Skeletal muscle satellite cell (primary cell): ENCODE measurements at regions not wholly inside any gene's neighbourhood (a gene's known extent, or its start where the extent isn't known, plus 50 kb on each side); places are given as distances from the start of the nearest gene placed in this dataset.

Source experiments
- H3K27me3 ChIP-seq: 2 replicates; pipeline ENCODE4 v1.7.0; 2013; ENCODE audit warnings: low read length; ENCODE audit not compliant: control insufficient read depth, insufficient read depth
- H3K36me3 ChIP-seq: 2 replicates; pipeline ENCODE4 v1.7.0; 2013; ENCODE audit warnings: mild to moderate bottlenecking, control low read depth, low read length; ENCODE audit not compliant: insufficient read depth
- H3K4me1 ChIP-seq: 2 replicates; pipeline ENCODE4 v1.7.0; 2013; ENCODE audit warnings: low read length; ENCODE audit not compliant: control insufficient read depth, insufficient read depth
- H3K4me2 ChIP-seq: 2 replicates; pipeline ENCODE4 v1.7.0; 2013; ENCODE audit warnings: mild to moderate bottlenecking, low read length
- H3K4me3 ChIP-seq: 2 replicates; pipeline ENCODE4 v1.7.0; 2013; ENCODE audit warnings: low read length
- H3K9ac ChIP-seq: 2 replicates; pipeline ENCODE4 v1.7.0; 2013; ENCODE audit warnings: mild to moderate bottlenecking, low read depth, low read length, moderate library complexity
- H3K9me3 ChIP-seq: replicated peaks from 2 replicates; pipeline ENCODE4 v1.7.0; 2013; ENCODE audit warnings: mild to moderate bottlenecking, control low read depth, low read length

DNA sequence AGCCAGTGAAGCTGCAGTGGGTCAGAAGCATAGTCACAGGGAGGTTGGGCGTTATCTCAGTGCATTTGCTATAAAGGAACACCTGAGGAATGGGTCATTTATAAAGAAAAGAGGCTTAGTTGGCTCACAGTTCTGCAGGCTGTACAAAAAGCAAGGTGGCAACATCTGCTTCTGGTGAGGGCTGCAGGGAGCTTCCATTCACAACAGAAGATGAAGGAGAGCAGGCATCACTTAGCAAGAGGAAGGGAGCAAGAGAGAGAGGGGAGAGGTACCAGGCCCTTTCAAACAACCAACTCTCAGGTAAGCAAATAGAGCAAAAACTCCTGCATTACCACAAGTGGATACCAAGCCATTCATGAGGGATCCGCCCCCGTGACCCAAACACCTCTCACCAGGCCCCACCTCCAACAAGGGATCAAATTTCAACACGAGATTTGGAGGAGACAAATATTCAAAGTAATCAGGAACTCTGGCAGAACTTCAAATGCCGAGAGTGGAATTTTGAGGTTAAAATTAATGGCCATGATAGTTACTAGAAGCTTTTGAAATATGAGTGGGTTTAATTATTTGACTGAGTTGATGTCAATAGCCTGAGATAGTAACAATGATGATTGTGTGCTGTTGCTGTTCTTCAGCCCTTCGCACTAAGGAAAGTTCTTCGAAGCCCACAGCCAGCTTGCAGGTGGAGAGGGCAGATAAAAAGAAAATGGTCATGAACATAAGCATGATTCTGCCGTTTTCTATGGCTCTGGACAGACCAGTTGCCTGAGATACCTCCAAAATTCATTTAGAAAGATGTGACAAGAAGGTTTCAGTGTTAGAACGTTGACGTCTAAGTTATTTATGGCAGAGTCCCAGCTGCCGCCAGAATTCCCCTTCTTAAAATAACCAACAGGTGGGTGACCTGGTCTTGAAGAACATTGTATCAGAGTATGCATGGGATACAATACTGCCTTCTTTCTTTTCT is 55.3 kb upstream of the ADTRP start:
- no peaks in the 10 kb centered on the region for H3K9me3 ChIP-seq
- no peak overlapping the region for H3K4me3 ChIP-seq
- no peak overlapping the region for H3K9ac ChIP-seq
- no peak overlapping the region for H3K4me2 ChIP-seq
- no peaks in the 10 kb centered on the region for H3K27me3 ChIP-seq
- H3K36me3 ChIP-seq, result no peaks in the 10 kb centered on the region
- H3K4me1 ChIP-seq, result no peaks in the 10 kb centered on the region

- H3K4me3 ChIP-seq, result no peak overlapping the region
Observed at GRCh38 chr6:11831653-11832052, 53.0 kb upstream of the ADTRP start.

DNA sequence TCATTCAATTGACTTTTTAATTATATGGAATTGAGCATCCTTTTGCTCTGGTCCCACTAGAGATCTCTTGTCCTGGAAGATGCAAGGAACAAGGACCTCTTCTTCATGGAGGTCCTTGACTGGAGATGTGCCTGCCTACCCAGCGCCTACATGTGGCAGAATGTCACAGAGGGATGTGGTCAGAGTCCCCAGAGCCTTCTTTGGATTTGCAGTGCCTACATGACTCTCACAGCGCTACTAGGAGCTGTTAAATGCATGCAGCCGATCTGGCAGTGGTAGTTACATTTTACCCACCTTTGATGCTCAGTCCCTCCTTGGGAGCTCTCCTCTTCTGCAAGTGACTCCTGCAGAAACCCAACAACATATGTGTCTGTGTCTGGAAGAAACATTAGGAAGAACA is 51.9 kb upstream of the ADTRP start:
- no peaks in the 10 kb centered on the region for H3K36me3 ChIP-seq

More at GRCh38 chr6:11831653-11832052, 53.0 kb upstream of the ADTRP start:
- no peaks in the 10 kb centered on the region for H3K36me3 ChIP-seq
- H3K27me3 ChIP-seq, result no peaks in the 10 kb centered on the region
- no peaks in the 10 kb centered on the region for H3K4me1 ChIP-seq
- no peak overlapping the region for H3K4me2 ChIP-seq
- no peaks in the 10 kb centered on the region for H3K9me3 ChIP-seq
- no peak overlapping the region for H3K9ac ChIP-seq

DNA sequence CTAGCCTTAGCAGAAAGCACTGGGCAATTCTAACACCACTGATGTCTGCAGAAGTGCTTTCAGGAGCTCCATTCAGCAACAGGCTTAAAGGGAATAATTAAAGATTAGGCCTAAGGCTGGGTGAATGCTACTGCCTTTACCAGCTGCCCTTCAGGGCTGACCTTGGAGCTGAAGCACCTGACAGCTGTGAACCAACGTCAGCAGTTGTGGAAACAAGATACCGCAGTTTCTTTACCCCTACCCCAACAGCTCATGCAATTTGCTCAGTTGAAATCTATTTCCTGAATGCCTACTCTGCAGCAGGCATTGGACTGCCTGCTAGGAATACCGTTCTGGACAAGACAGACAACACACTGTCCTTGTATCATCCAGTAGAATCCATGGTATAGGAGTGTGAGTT is 51.5 kb upstream of the ADTRP start:
- Histone ChIP-seq H3K9me3 (no peaks in the 10 kb centered on the region), H3K27me3 (no peaks in the 10 kb centered on the region), H3K4me3 (no peak overlapping the region), H3K9ac (no peak overlapping the region), H3K36me3 (no peaks in the 10 kb centered on the region), H3K4me1 (no peaks in the 10 kb centered on the region), H3K4me2 (no peak overlapping the region)

More for the DNA sequence above, 51.9 kb upstream of the ADTRP start:
- Histone ChIP-seq H3K4me1 (no peaks in the 10 kb centered on the region), H3K9me3 (no peaks in the 10 kb centered on the region), H3K27me3 (no peaks in the 10 kb centered on the region), H3K9ac (no peak overlapping the region), H3K4me2 (no peak overlapping the region), H3K4me3 (no peak overlapping the region)

DNA sequence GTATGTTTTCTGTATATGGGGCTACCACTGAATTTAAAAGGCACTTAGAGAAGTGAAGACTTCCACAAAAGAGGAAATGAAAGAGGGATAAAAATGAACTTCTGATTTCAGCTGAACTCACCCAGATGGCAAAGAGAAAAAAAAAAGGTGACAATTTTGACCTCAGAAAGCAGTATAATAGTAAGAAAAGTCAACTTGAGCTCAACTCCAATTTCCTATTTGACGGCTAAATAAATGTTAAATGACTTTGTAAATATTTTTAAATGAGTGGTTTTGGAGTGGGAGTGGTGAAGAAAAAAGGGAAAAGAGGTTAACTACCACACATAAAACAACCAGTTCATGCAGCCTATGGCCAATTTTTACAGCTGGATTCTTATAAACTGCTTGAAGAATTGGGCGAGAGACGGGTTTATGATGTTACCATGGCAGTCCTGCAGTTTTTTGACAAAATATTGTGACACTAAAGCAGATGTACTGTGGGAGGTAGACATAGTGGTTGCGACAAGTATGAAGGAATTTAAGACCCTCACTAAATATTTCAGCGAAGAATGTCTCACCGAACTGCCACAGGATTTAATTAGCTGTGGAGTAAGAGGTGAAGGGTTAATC is 49.8 kb upstream of the ADTRP start:
- Histone ChIP-seq H3K36me3 (no peaks in the 10 kb centered on the region), H3K4me1 (no peaks in the 10 kb centered on the region), H3K27me3 (no peaks in the 10 kb centered on the region), H3K4me3 (no peak overlapping the region), H3K4me2 (no peak overlapping the region), H3K9me3 (no peaks in the 10 kb centered on the region), H3K9ac (no peak overlapping the region)
